ENCODE measurements at regions not wholly inside any gene's neighbourhood (a gene's known extent, or its start where the extent isn't known, plus 50 kb on each side); places are given as distances from the start of the nearest gene placed in this dataset.
A peak's percentile ranks its signal among the peaks of the same experiment; 100 is the strongest.

- intact Hi-C loops (cut with DNase I), result no loop called here
- DNase-seq (ENCODE audit: low spot score), result no peak
- no peak for ATAC-seq
These were observed 157.7 kb upstream of the COL11A1 start for GRCh38 chr1:103266036-103266435.

- intact Hi-C loops (cut with DNase I), result no loop called here
These were observed 157.2 kb upstream of the COL11A1 start for GRCh38 chr1:103265551-103265950.

GRCh38 chr1:103259982-103260381, 151.7 kb upstream of the COL11A1 start:
- intact Hi-C loops (cut with DNase I), result no loop called here
- DNase-seq (ENCODE audit: low spot score), result no peak
- no peak for ATAC-seq

More at GRCh38 chr1:103265551-103265950, 157.2 kb upstream of the COL11A1 start:
- ATAC-seq (no peak), DNase-seq (ENCODE audit: low spot score) (no peak)

- DNase-seq (ENCODE audit: low spot score), result no peak
- intact Hi-C loops (cut with DNase I), result no loop called here
- peak; percentile 65 for ATAC-seq
These were observed 148.2 kb upstream of the COL11A1 start for GRCh38 chr1:103256490-103256889.

GRCh38 chr1:103254691-103255090, 146.4 kb upstream of the COL11A1 start:
- intact Hi-C loops (cut with DNase I), result no loop called here
- no peak for DNase-seq (ENCODE audit: low spot score)
- ATAC-seq, result no peak

- DNase-seq (ENCODE audit: low spot score) (no peak), ATAC-seq (no peak)
- intact Hi-C loops (cut with DNase I), result no loop called here
These were observed 142.1 kb upstream of the COL11A1 start for GRCh38 chr1:103250441-103250861.

GRCh38 chr1:103248417-103249102, 140.2 kb upstream of the COL11A1 start:
- DNase-seq (ENCODE audit: low spot score), result no peak
- ATAC-seq, result peak; percentile 84
- intact Hi-C loops (cut with DNase I), result no loop called here

GRCh38 chr1:103247517-103247916, 139.2 kb upstream of the COL11A1 start:
- ATAC-seq, result no peak

GRCh38 chr1:103243481-103243880, 135.2 kb upstream of the COL11A1 start:
- intact Hi-C loops (cut with DNase I), result no loop called here
- DNase-seq (ENCODE audit: low spot score), result no peak
- no peak for ATAC-seq

More at GRCh38 chr1:103247517-103247916, 139.2 kb upstream of the COL11A1 start:
- DNase-seq (ENCODE audit: low spot score), result no peak
- intact Hi-C loops (cut with DNase I), result no loop called here

GRCh38 chr1:103239034-103239433, 130.7 kb upstream of the COL11A1 start:
- ATAC-seq (no peak), DNase-seq (ENCODE audit: low spot score) (no peak)
- intact Hi-C loops (cut with DNase I), result no loop called here

GRCh38 chr1:103230061-103230460, 121.7 kb upstream of the COL11A1 start:
- intact Hi-C loops (cut with DNase I), result no loop called here
- ATAC-seq (no peak), DNase-seq (ENCODE audit: low spot score) (no peak)

GRCh38 chr1:103220631-103221041, 112.3 kb upstream of the COL11A1 start:
- peak; percentile 75 for ATAC-seq
- intact Hi-C loops (cut with DNase I), result no loop called here
- no peak for DNase-seq (ENCODE audit: low spot score)

GRCh38 chr1:103218821-103219220, 110.5 kb upstream of the COL11A1 start:
- DNase-seq (ENCODE audit: low spot score) (no peak), ATAC-seq (no peak)
- intact Hi-C loops (cut with DNase I), result no loop called here

GRCh38 chr1:103218369-103218768, 110.0 kb upstream of the COL11A1 start:
- intact Hi-C loops (cut with DNase I), result no loop called here
- ATAC-seq, result no peak
- no peak for DNase-seq (ENCODE audit: low spot score)

- peak; percentile 78 for ATAC-seq
These were observed 102.8 kb upstream of the COL11A1 start for GRCh38 chr1:103211073-103211472.

GRCh38 chr1:103208844-103209243, 100.5 kb upstream of the COL11A1 start:
- ATAC-seq, result peak; percentile 50
- no peak for DNase-seq (ENCODE audit: low spot score)
- intact Hi-C loops (cut with DNase I), result no loop called here

More at GRCh38 chr1:103211073-103211472, 102.8 kb upstream of the COL11A1 start:
- no peak for DNase-seq (ENCODE audit: low spot score)
- intact Hi-C loops (cut with DNase I), result no loop called here

- intact Hi-C loops (cut with DNase I), result loop anchor here (10.0 kb wide), 1 partner anchor 1026 kb away; no protein-coding TSS in a partner anchor
- DNase-seq (ENCODE audit: low spot score), result no peak
- no peak for ATAC-seq
These were observed 90.7 kb upstream of the COL11A1 start for GRCh38 chr1:103199001-103199400.

- intact Hi-C loops (cut with DNase I), result loop anchor here (10.0 kb wide), 1 partner anchor 1027 kb away; no protein-coding TSS in a partner anchor
- ATAC-seq, result no peak
- DNase-seq (ENCODE audit: low spot score), result no peak
These were observed 89.8 kb upstream of the COL11A1 start for GRCh38 chr1:103198076-103198475.

- no peak for ATAC-seq
- intact Hi-C loops (cut with DNase I), result loop anchor here (10.0 kb wide), 1 partner anchor 1028 kb away; no protein-coding TSS in a partner anchor
- no peak for DNase-seq (ENCODE audit: low spot score)
These were observed 88.9 kb upstream of the COL11A1 start for GRCh38 chr1:103197216-103197615.

- intact Hi-C loops (cut with DNase I), result loop anchor here (10.0 kb wide), 1 partner anchor 1030 kb away; no protein-coding TSS in a partner anchor
- ATAC-seq, result no peak
- no peak for DNase-seq (ENCODE audit: low spot score)
These were observed 86.7 kb upstream of the COL11A1 start for GRCh38 chr1:103194984-103195383.

- DNase-seq (ENCODE audit: low spot score), result no peak
- intact Hi-C loops (cut with DNase I), result loop anchor here (10.0 kb wide), 1 partner anchor 1031 kb away; no protein-coding TSS in a partner anchor
- no peak for ATAC-seq
These were observed 85.7 kb upstream of the COL11A1 start for GRCh38 chr1:103194060-103194459.
